ENCODE measurements at regions not wholly inside any gene's neighbourhood (a gene's known extent, or its start where the extent isn't known, plus 50 kb on each side); places are given as distances from the start of the nearest gene placed in this dataset.

- no peak for DNase-seq (ENCODE audit: low read depth, low spot score)
- Histone ChIP-seq H3K9me3 (ENCODE audit: low read depth, low read length) (no peaks in the 10 kb centered on the region), H3K4me3 (no peak overlapping the region), H3K36me3 (ENCODE audit: insufficient read depth, low read length) (no peaks in the 10 kb centered on the region), H3K27ac (no peak overlapping the region), H3K9ac (ENCODE audit: insufficient read length) (no peak overlapping the region)
- TF ChIP-seq EZH2 (IDR thresholded peaks at IDR 0.05) (no peak), POLR2AphosphoS5 (IDR thresholded peaks at IDR 0.05; ENCODE audit: borderline replicate concordance, low read depth, low read length) (no peak), FOXP2 (optimal IDR thresholded peaks at IDR 0.05; ENCODE audit: control extremely low read depth, extremely low read length, insufficient read depth) (no peak)
These were observed 274.7 kb upstream of the SIX2 start for GRCh38 chr2:45283764-45284620.

GRCh38 chr2:45282646-45283045 lies 273.4 kb upstream of the SIX2 start:
- Histone ChIP-seq H3K9ac (ENCODE audit: insufficient read length) (no peak overlapping the region), H3K36me3 (ENCODE audit: insufficient read depth, low read length) (no peaks in the 10 kb centered on the region), H3K9me3 (ENCODE audit: low read depth, low read length) (no peaks in the 10 kb centered on the region), H3K27ac (no peak overlapping the region), H3K4me3 (no peak overlapping the region)
- no peak for DNase-seq (ENCODE audit: low read depth, low spot score)
- TF ChIP-seq POLR2AphosphoS5 (IDR thresholded peaks at IDR 0.05; ENCODE audit: borderline replicate concordance, low read depth, low read length) (no peak), EZH2 (IDR thresholded peaks at IDR 0.05) (no peak), FOXP2 (optimal IDR thresholded peaks at IDR 0.05; ENCODE audit: control extremely low read depth, extremely low read length, insufficient read depth) (no peak)

- Histone ChIP-seq H3K9ac (ENCODE audit: insufficient read length) (no peak overlapping the region), H3K9me3 (ENCODE audit: low read depth, low read length) (no peaks in the 10 kb centered on the region), H3K36me3 (ENCODE audit: insufficient read depth, low read length) (no peaks in the 10 kb centered on the region), H3K27ac (no peak overlapping the region), H3K4me3 (no peak overlapping the region)
- TF ChIP-seq FOXP2 (optimal IDR thresholded peaks at IDR 0.05; ENCODE audit: control extremely low read depth, extremely low read length, insufficient read depth), result no peak
- TF ChIP-seq POLR2AphosphoS5 (IDR thresholded peaks at IDR 0.05; ENCODE audit: borderline replicate concordance, low read depth, low read length), result no peak
- no peak for TF ChIP-seq EZH2 (IDR thresholded peaks at IDR 0.05)
- no peak for DNase-seq (ENCODE audit: low read depth, low spot score)
These were observed 272.1 kb upstream of the SIX2 start for GRCh38 chr2:45281311-45281710.

- no peak for TF ChIP-seq EZH2 (IDR thresholded peaks at IDR 0.05)
- TF ChIP-seq FOXP2 (optimal IDR thresholded peaks at IDR 0.05; ENCODE audit: control extremely low read depth, extremely low read length, insufficient read depth), result no peak
- no peak for TF ChIP-seq POLR2AphosphoS5 (IDR thresholded peaks at IDR 0.05; ENCODE audit: borderline replicate concordance, low read depth, low read length)
- H3K27ac ChIP-seq, result no peak overlapping the region
- H3K36me3 ChIP-seq (ENCODE audit: insufficient read depth, low read length), result no peaks in the 10 kb centered on the region
- H3K9ac ChIP-seq (ENCODE audit: insufficient read length), result no peak overlapping the region
- no peak overlapping the region for H3K4me3 ChIP-seq
- no peak for DNase-seq (ENCODE audit: low read depth, low spot score)
- no peaks in the 10 kb centered on the region for H3K9me3 ChIP-seq (ENCODE audit: low read depth, low read length)
These were observed 271.5 kb upstream of the SIX2 start for GRCh38 chr2:45280794-45281193.

- TF ChIP-seq FOXP2 (optimal IDR thresholded peaks at IDR 0.05; ENCODE audit: control extremely low read depth, extremely low read length, insufficient read depth), result no peak
- TF ChIP-seq EZH2 (IDR thresholded peaks at IDR 0.05), result no peak
- no peak for TF ChIP-seq POLR2AphosphoS5 (IDR thresholded peaks at IDR 0.05; ENCODE audit: borderline replicate concordance, low read depth, low read length)
- no peak overlapping the region for H3K27ac ChIP-seq
- H3K36me3 ChIP-seq (ENCODE audit: insufficient read depth, low read length), result no peaks in the 10 kb centered on the region
- no peak for DNase-seq (ENCODE audit: low read depth, low spot score)
- no peaks in the 10 kb centered on the region for H3K9me3 ChIP-seq (ENCODE audit: low read depth, low read length)
- no peak overlapping the region for H3K9ac ChIP-seq (ENCODE audit: insufficient read length)
- no peak overlapping the region for H3K4me3 ChIP-seq
These were observed 270.1 kb upstream of the SIX2 start for GRCh38 chr2:45279356-45279755.

- Histone ChIP-seq H3K4me3 (no peak overlapping the region), H3K36me3 (ENCODE audit: insufficient read depth, low read length) (no peaks in the 10 kb centered on the region), H3K9me3 (ENCODE audit: low read depth, low read length) (no peaks in the 10 kb centered on the region), H3K27ac (no peak overlapping the region), H3K9ac (ENCODE audit: insufficient read length) (no peak overlapping the region)
- TF ChIP-seq FOXP2 (optimal IDR thresholded peaks at IDR 0.05; ENCODE audit: control extremely low read depth, extremely low read length, insufficient read depth) (no peak), EZH2 (IDR thresholded peaks at IDR 0.05) (no peak), POLR2AphosphoS5 (IDR thresholded peaks at IDR 0.05; ENCODE audit: borderline replicate concordance, low read depth, low read length) (no peak)
- no peak for DNase-seq (ENCODE audit: low read depth, low spot score)
These were observed 269.3 kb upstream of the SIX2 start for GRCh38 chr2:45278365-45279078.

GRCh38 chr2:45276914-45277313 lies 267.7 kb upstream of the SIX2 start:
- no peak for DNase-seq (ENCODE audit: low read depth, low spot score)
- no peaks in the 10 kb centered on the region for H3K36me3 ChIP-seq (ENCODE audit: insufficient read depth, low read length)
- TF ChIP-seq EZH2 (IDR thresholded peaks at IDR 0.05), result no peak
- TF ChIP-seq FOXP2 (optimal IDR thresholded peaks at IDR 0.05; ENCODE audit: control extremely low read depth, extremely low read length, insufficient read depth), result no peak
- no peak for TF ChIP-seq POLR2AphosphoS5 (IDR thresholded peaks at IDR 0.05; ENCODE audit: borderline replicate concordance, low read depth, low read length)
- H3K4me3 ChIP-seq, result no peak overlapping the region
- no peaks in the 10 kb centered on the region for H3K9me3 ChIP-seq (ENCODE audit: low read depth, low read length)
- no peak overlapping the region for H3K27ac ChIP-seq
- no peak overlapping the region for H3K9ac ChIP-seq (ENCODE audit: insufficient read length)

- TF ChIP-seq FOXP2 (optimal IDR thresholded peaks at IDR 0.05; ENCODE audit: control extremely low read depth, extremely low read length, insufficient read depth) (no peak), EZH2 (IDR thresholded peaks at IDR 0.05) (no peak), POLR2AphosphoS5 (IDR thresholded peaks at IDR 0.05; ENCODE audit: borderline replicate concordance, low read depth, low read length) (no peak)
- DNase-seq (ENCODE audit: low read depth, low spot score), result no peak
- Histone ChIP-seq H3K27ac (no peak overlapping the region), H3K9ac (ENCODE audit: insufficient read length) (no peak overlapping the region), H3K9me3 (ENCODE audit: low read depth, low read length) (no peaks in the 10 kb centered on the region), H3K4me3 (no peak overlapping the region), H3K36me3 (ENCODE audit: insufficient read depth, low read length) (no peaks in the 10 kb centered on the region)
These were observed 266.6 kb upstream of the SIX2 start for GRCh38 chr2:45275806-45276205.
